Neural progenitor cell (in vitro differentiated cells): ENCODE measurements at regions not wholly inside any gene's neighbourhood (a gene's known extent, or its start where the extent isn't known, plus 50 kb on each side); places are given as distances from the start of the nearest gene placed in this dataset.
"Not testable (repeated sequence)": the region's sequence is repeated elsewhere in the genome, so short reads cannot be mapped to it uniquely, and the experiment has no call there.

ENCODE experiments used
- DNase-seq: peaks from one replicate; pipeline ENCODE4 v3.0.0-alpha.2; 2016; ENCODE audit warnings: low spot score
- H2AFZ ChIP-seq: fragments of 200-600 bp; sonication (generic); replicated peaks from 2 replicates; pipeline ENCODE4 v1.6.1; 2016; ENCODE audit warnings: antibody characterized with exemption
- H3F3A ChIP-seq: fragments of 200-600 bp; sonication (generic); 2 replicates; pipeline ENCODE4 v1.6.1; 2016; ENCODE audit warnings: antibody characterized with exemption, low read depth
- H3K27ac ChIP-seq: fragments of 200-600 bp; sonication (generic); 2 replicates; pipeline ENCODE4 v1.5.1; 2016; ENCODE audit warnings: mild to moderate bottlenecking
- H3K27me3 ChIP-seq: fragments of 200-600 bp; sonication (generic); 2 replicates; pipeline ENCODE4 v1.6.1; 2016; ENCODE audit warnings: mild to moderate bottlenecking, moderate library complexity
- H3K36me3 ChIP-seq: fragments of 200-600 bp; sonication (generic); 2 replicates; pipeline ENCODE4 v1.5.1; 2016
- H3K4me1 ChIP-seq: fragments of 200-600 bp; sonication (generic); 2 replicates; pipeline ENCODE4 v1.6.1; 2016; ENCODE audit warnings: mixed run types
- H3K4me2 ChIP-seq: fragments of 200-600 bp; sonication (generic); 2 replicates; pipeline ENCODE4 v1.6.1; 2016
- H3K4me3 ChIP-seq: fragments of 200-600 bp; sonication (generic); 2 replicates; pipeline ENCODE4 v1.5.1; 2016
- H3K79me2 ChIP-seq: fragments of 200-600 bp; sonication (generic); 2 replicates; pipeline ENCODE4 v1.6.1; 2016; ENCODE audit warnings: low read depth
- H3K9ac ChIP-seq: fragments of 200-600 bp; sonication (generic); 2 replicates; pipeline ENCODE4 v1.6.1; 2016
- H3K9me3 ChIP-seq: fragments of 200-600 bp; sonication (generic); 2 replicates; pipeline ENCODE4 v1.5.1; 2016; ENCODE audit warnings: low read depth
- H4K20me1 ChIP-seq: fragments of 200-600 bp; sonication (generic); 2 replicates; pipeline ENCODE4 v1.6.1; 2016; ENCODE audit warnings: low read depth
- H3K27ac Mint-ChIP-seq: 3 replicates; pipeline ENCODE4 v1.8.0; 2021; ENCODE audit warnings: mixed read lengths
- H3K27me3 Mint-ChIP-seq: 2 replicates; pipeline ENCODE4 v1.8.0; 2022; ENCODE audit warnings: low read depth, mild to moderate bottlenecking, inconsistent platforms, moderate library complexity, mixed read lengths; ENCODE audit not compliant: insufficient read depth
- H3K36me3 Mint-ChIP-seq: 3 replicates; pipeline ENCODE4 v1.8.0; 2021; ENCODE audit warnings: mixed read lengths
- H3K4me1 Mint-ChIP-seq: 3 replicates; pipeline ENCODE4 v1.8.0; 2021; ENCODE audit warnings: mixed read lengths
- H3K4me3 Mint-ChIP-seq: 3 replicates; pipeline ENCODE4 v1.8.0; 2021; ENCODE audit warnings: mild to moderate bottlenecking, moderate library complexity, mixed read lengths
- H3K9me3 Mint-ChIP-seq: 3 replicates; pipeline ENCODE4 v1.8.0; 2020; ENCODE audit warnings: mixed read lengths
- EZH2 ChIP-seq: fragments of 200-600 bp; sonication (generic); IDR thresholded peaks from 2 replicates; pipeline ENCODE4 v1.6.1; 2017; ENCODE audit warnings: antibody characterized with exemption, mild to moderate bottlenecking, moderate library complexity
- EZH2phosphoT487 ChIP-seq: fragments of 200-600 bp; sonication (generic); IDR thresholded peaks from 2 replicates; pipeline ENCODE4 v1.6.1; 2017; ENCODE audit warnings: antibody characterized with exemption
- TF ChIP-seq, protein P1 (sequence below): fragments of 200-600 bp; sonication (generic); IDR thresholded peaks from 2 replicates; pipeline ENCODE4 v1.5.1; 2017; ENCODE audit warnings: antibody characterized with exemption, mild to moderate bottlenecking

- Histone ChIP-seq H3K9ac (no peak overlapping the region), H3K9me3 (no peaks in the 10 kb centered on the region), H4K20me1 (no peaks in the 10 kb centered on the region), H3K27ac (no peak overlapping the region), H3F3A (no peaks in the 10 kb centered on the region), H2AFZ (no peak overlapping the region), H3K4me2 (no peak overlapping the region), H3K36me3 (no peaks in the 10 kb centered on the region), H3K4me1 (no peaks in the 10 kb centered on the region), H3K79me2 (no peaks in the 10 kb centered on the region), H3K27me3 (no peaks in the 10 kb centered on the region), H3K4me3 (no peak overlapping the region)
- H3K4me1 Mint-ChIP-seq = no peaks in the 10 kb centered on the region
- no peaks in the 10 kb centered on the region for H3K27me3 Mint-ChIP-seq
- no peak for TF ChIP-seq EZH2phosphoT487
- no peak for TF ChIP-seq EZH2
- TF ChIP-seq, protein P1, sequence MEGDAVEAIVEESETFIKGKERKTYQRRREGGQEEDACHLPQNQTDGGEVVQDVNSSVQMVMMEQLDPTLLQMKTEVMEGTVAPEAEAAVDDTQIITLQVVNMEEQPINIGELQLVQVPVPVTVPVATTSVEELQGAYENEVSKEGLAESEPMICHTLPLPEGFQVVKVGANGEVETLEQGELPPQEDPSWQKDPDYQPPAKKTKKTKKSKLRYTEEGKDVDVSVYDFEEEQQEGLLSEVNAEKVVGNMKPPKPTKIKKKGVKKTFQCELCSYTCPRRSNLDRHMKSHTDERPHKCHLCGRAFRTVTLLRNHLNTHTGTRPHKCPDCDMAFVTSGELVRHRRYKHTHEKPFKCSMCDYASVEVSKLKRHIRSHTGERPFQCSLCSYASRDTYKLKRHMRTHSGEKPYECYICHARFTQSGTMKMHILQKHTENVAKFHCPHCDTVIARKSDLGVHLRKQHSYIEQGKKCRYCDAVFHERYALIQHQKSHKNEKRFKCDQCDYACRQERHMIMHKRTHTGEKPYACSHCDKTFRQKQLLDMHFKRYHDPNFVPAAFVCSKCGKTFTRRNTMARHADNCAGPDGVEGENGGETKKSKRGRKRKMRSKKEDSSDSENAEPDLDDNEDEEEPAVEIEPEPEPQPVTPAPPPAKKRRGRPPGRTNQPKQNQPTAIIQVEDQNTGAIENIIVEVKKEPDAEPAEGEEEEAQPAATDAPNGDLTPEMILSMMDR = no peak
- no peak overlapping the region for H3K4me3 Mint-ChIP-seq
- H3K36me3 Mint-ChIP-seq = no peaks in the 10 kb centered on the region
- no peak overlapping the region for H3K27ac Mint-ChIP-seq
- H3K9me3 Mint-ChIP-seq = peaks cover 13% of the 10 kb centered on the region
- no peak for DNase-seq
These were observed 93.3 kb upstream of the SLC7A14 start for GRCh38 chr3:170679190-170679589.

- H3K9ac ChIP-seq = no peak overlapping the region
- H3K9me3 ChIP-seq = no peaks in the 10 kb centered on the region
- no peaks in the 10 kb centered on the region for H3K79me2 ChIP-seq
- no peak for TF ChIP-seq EZH2phosphoT487
- TF ChIP-seq, protein P1 = no peak
- TF ChIP-seq EZH2 = no peak
- no peak overlapping the region for H3K4me3 Mint-ChIP-seq
- H4K20me1 ChIP-seq = no peaks in the 10 kb centered on the region
- H2AFZ ChIP-seq = no peak overlapping the region
- no peaks in the 10 kb centered on the region for H3K4me1 Mint-ChIP-seq
- no peaks in the 10 kb centered on the region for H3K36me3 Mint-ChIP-seq
- H3K27ac Mint-ChIP-seq = no peak overlapping the region
- peaks cover 2% of the 10 kb centered on the region for H3K27me3 Mint-ChIP-seq
- H3K9me3 Mint-ChIP-seq = peaks cover 10% of the 10 kb centered on the region
- no peaks in the 10 kb centered on the region for H3F3A ChIP-seq
- no peaks in the 10 kb centered on the region for H3K27me3 ChIP-seq
- no peaks in the 10 kb centered on the region for H3K4me1 ChIP-seq
- no peaks in the 10 kb centered on the region for H3K36me3 ChIP-seq
- no peak overlapping the region for H3K4me2 ChIP-seq
- H3K27ac ChIP-seq = no peak overlapping the region
- DNase-seq = no peak
- H3K4me3 ChIP-seq = no peak overlapping the region
These were observed 84.6 kb upstream of the SLC7A14 start for GRCh38 chr3:170670504-170670903.

DNA sequence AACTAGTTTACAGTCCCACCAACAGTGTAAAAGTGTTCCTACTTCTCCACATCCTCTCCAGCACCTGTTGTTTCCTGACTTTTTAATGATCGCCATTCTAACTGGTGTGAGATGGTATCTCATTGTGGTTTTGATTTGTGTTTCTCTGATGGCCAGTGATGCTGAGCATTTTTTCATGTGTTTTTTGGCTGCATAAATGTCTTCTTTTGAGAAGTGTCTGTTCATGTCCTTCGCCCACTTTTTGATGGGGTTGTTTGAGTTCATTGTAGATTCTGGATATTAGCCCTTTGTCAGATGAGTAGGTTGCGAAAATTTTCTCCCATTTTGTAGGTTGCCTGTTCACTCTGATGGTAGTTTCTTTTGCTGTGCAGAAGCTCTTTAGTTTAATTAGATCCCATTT is 77.1 kb upstream of the SLC7A14 start:
- DNase-seq, H3K27me3 Mint-ChIP-seq, H3K9ac ChIP-seq, H4K20me1 ChIP-seq, H3K4me1 Mint-ChIP-seq, H3K79me2 ChIP-seq, H3K9me3 ChIP-seq, H3K4me2 ChIP-seq, H3K27me3 ChIP-seq, H3K36me3 Mint-ChIP-seq, H3K4me1 ChIP-seq, H2AFZ ChIP-seq, H3K27ac Mint-ChIP-seq, H3K27ac ChIP-seq, H3K4me3 ChIP-seq, H3K9me3 Mint-ChIP-seq, H3F3A ChIP-seq, H3K36me3 ChIP-seq, H3K4me3 Mint-ChIP-seq: not testable (repeated sequence)

DNA sequence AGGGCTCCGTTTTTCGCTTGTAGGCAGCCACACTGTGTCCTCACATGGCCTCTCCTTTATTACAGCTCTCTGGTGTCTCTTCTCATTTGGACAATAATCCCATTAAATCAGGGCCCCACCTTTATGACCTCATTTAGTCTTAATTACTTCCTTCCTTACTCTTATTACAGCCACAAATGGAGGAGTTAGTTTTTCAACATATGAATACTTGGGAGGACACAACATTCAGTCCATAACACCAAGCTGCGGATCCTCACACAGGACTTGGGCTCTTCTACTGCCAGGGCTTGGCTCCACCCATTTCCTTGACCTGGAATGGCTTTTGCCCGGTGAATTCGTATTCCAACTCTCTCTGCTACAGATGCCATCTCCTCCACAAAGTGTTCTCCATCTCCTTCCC is 74.3 kb upstream of the SLC7A14 start:
- H3K4me2 ChIP-seq = no peak overlapping the region
- H3K79me2 ChIP-seq = no peaks in the 10 kb centered on the region
- H2AFZ ChIP-seq = no peak overlapping the region
- no peak overlapping the region for H3K9ac ChIP-seq
- Mint-ChIP-seq H3K4me3 (no peak overlapping the region), H3K27ac (no peak overlapping the region), H3K36me3 (no peaks in the 10 kb centered on the region), H3K27me3 (no peaks in the 10 kb centered on the region), H3K4me1 (peaks cover 10% of the 10 kb centered on the region), H3K9me3 (peaks cover 3% of the 10 kb centered on the region)
- H3F3A ChIP-seq = no peaks in the 10 kb centered on the region
- no peak overlapping the region for H3K4me3 ChIP-seq
- TF ChIP-seq EZH2phosphoT487 = no peak
- TF ChIP-seq, protein P1 = no peak
- no peak for TF ChIP-seq EZH2
- no peak overlapping the region for H3K27ac ChIP-seq
- no peaks in the 10 kb centered on the region for H3K4me1 ChIP-seq
- no peaks in the 10 kb centered on the region for H3K9me3 ChIP-seq
- H3K27me3 ChIP-seq = no peaks in the 10 kb centered on the region
- H3K36me3 ChIP-seq = no peaks in the 10 kb centered on the region
- H4K20me1 ChIP-seq = no peaks in the 10 kb centered on the region
- no peak for DNase-seq
